HG03520 (cell line): ENCODE measurements at regions not wholly inside any gene's neighbourhood (a gene's known extent, or its start where the extent isn't known, plus 50 kb on each side); places are given as distances from the start of the nearest gene placed in this dataset.
"Not testable (repeated sequence)": the region's sequence is repeated elsewhere in the genome, so short reads cannot be mapped to it uniquely, and the experiment has no call there.

Source experiments
- ATAC-seq: cut with Tn5 transposase; IDR thresholded peaks from one replicate; pipeline ENCODE4 v1.9.1; 2021; ENCODE audit warnings: mild to moderate bottlenecking, moderate library complexity; ENCODE audit not compliant: unreplicated experiment

DNA sequence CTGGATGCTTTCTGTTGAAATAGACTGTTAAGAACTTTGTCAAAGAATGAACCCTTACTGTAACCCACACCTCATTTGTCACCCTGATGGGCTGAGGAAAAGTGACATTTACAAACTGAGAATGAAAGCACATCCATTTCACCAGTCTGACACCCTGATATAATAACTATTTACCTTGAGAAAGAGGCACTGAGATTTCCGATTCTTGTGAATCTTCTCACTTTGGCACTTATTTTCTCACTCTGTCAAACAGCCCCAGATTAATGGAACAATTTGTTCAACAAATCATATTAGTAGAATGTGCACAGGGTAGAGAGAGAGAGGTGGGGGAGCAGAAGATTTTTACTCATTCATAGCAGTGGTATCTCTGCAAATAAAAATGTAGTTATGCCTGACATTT is 606.9 kb downstream of the MCTP2 start:
- ATAC-seq: no peak

DNA sequence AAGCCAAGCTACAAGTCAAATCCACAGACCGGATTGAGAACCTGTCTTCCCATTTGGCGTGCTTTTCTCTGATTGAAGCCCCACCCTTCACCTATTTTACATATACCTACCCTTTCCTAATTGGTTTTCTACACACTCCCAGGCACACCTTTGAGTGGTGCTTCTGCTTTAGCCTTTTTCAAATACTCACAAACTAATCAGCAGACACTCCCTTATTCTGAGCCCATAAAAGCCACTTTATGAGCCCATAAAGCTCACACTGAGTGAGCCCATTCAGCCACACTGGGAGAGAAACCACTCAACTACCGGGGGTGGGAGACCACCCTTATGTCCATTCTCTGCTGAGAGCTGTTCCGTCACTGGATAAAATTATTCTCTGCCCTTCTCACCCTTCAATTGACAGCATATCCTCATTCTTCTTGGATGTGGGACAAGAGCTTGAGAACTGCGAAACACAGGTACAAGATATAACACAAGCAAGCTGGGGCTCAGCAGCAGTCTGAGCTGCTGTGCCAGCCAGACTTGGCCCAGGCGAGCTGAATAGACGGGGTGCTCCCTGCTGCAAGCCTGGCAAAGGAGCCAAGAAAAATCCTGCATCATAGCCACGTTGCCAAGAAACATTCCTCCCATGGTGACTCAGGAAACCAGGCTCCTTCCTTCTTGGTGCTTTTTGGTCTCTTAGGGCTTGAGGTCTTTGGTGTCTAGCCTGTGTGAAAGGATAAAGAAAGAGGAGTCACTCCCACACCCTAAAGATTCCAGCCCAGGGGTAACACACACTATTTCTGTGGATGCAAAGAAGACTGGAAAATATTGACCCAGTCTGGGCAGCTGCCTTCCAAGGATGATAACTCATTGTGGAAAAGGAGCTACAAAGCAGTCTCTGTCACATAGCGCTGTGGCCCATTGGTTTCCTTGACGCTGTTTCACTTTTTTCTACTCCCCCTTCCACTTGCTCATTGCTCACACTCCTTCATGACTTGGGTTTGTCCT is 609.7 kb downstream of the MCTP2 start:
- no peak for ATAC-seq

DNA sequence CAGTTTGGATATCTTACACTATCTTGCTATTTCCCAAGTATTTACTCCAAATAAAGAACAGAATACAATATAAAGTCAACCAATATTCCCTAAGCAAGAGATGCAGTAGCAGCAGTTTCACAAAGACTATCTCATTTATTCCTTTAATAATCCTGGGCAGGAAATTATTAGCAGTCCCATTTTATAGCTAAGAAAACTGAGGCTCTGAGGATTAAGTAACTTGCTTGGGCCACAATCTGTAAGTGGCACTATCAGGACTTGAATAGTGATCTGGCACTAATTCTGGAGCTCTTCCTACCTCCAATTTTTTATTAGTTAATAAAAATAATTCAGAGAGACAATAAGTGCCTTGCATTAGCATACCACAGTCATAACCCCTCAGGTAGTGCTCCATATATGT is 611.7 kb downstream of the MCTP2 start:
- ATAC-seq: no peak

DNA sequence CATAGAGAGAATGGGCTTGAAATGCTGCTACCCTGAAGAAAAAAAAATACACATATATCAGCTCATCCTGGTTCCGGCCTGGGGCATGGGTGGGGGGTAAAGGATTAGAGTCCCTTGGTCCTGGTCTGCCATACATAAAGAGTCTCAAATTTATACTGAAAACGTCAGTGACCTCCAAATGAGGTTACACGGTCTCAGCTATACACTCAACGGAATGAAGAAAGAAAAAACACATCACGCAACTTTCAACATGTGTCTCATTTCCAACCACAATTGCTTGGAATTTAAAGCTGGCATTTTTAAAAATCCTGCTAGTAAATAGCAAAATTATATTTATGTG is 612.8 kb downstream of the MCTP2 start:
- no peak for ATAC-seq

DNA sequence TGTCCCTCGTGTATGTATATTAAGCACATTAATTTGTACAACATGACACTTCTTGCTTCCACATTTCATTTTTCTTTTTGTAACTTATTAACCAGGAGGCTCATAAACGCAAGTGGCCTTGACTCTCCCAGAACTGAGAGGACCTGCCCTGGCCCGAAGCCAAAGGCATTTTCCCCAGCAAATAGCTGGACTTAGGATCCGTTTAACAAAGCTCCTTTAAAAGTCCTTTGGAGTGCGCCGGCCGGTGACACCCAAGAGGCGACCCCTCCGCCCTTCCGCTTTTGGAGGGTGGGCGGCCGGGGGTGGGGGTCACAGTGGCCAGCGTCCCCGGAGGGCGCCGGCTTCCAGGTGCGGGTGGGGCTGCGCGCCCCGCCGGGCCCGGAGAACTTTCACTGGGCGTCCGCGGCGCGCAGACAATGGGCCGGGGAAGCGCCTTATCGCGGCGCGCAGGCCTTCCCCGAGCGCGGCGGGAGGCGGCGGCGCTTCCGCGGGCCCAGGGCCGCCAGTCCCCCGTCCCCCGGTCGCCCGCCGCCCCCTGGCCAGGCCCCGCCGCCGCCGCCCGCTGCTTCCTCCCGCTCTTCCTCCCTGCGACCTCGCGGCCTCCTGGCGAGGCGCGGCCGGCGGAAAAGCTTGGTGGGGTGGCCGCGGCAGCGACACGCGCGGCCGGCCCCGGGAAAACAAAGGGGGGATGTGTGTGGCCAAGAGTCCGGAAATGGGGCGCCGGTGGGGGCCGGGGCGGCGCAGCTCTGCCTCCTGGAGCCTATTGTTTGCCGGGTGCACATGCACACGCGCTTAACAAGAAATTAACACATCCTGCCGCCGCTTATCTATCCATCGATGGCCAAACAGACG is 613.4 kb downstream of the MCTP2 start:
- no peak for ATAC-seq

DNA sequence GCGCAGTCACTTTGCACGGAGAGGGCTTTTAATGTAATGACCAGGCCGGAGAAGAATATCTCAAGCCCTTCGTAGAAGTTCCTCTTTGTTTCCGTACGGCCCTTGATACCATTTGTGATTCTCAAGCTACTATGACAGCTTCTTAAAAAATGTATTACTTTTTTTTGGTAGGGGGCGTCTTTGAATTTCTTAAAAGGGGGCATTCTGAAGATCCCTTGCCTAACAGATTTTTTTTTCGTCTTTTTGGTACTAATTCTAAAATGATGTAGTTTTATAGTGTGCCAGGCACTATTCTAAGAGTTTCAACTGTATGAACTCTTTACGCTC is 614.0 kb downstream of the MCTP2 start:
- ATAC-seq: no peak

DNA sequence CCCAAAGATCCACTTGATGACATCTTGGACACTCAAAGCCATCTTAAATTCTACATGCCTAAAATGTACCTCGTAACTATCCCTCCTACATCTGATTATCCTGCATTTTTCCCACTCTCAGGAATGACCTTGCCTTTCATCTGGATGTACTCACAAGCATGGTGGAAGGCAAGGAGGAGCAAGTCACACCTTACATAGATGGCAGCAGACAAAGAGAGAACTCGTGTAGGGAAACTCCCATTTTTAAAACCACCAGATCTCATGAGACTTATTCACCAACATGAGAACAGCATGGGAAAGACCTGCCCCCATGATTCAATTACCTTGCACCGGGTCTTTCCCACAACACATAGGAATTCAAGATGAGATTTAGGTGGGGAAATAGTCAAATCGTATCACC is 616.0 kb downstream of the MCTP2 start:
- no peak for ATAC-seq

DNA sequence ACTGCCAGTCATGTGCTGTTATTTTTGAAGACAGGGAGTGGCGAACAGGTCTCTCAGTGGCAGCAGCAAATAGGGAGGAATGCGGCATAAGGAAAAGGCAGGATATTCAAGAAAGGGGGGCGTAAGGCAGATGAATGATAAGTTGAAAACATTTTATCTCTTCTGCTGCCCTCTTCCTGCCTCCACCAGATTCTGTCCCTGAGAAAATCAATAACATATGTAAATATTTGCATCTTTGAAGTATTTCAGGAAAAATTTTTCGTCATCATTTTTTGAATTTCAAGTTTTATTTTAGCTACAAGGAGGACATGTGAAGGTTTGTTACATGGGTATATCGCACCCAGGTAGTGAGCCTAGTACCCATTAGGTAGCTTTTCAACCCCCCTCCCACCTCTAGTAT is 616.7 kb downstream of the MCTP2 start:
- ATAC-seq: no peak

DNA sequence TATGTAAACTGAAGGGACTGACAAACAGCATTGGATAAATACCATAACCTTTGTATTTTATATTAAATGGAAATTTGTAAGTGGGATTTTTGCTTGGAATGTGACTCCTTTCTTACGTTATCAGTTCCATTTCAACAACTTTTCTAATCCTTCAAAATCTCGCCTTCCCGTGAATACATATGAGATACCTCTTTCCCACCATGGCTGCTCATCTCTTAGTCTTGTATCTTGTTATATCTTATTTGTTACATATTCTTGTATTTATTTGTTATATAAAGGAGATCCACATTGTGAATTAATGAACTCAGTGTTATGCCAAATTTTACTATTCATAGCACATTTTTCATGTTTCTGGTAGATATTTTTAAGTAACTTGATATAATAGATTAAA is 623.7 kb downstream of the MCTP2 start:
- ATAC-seq: no peak

DNA sequence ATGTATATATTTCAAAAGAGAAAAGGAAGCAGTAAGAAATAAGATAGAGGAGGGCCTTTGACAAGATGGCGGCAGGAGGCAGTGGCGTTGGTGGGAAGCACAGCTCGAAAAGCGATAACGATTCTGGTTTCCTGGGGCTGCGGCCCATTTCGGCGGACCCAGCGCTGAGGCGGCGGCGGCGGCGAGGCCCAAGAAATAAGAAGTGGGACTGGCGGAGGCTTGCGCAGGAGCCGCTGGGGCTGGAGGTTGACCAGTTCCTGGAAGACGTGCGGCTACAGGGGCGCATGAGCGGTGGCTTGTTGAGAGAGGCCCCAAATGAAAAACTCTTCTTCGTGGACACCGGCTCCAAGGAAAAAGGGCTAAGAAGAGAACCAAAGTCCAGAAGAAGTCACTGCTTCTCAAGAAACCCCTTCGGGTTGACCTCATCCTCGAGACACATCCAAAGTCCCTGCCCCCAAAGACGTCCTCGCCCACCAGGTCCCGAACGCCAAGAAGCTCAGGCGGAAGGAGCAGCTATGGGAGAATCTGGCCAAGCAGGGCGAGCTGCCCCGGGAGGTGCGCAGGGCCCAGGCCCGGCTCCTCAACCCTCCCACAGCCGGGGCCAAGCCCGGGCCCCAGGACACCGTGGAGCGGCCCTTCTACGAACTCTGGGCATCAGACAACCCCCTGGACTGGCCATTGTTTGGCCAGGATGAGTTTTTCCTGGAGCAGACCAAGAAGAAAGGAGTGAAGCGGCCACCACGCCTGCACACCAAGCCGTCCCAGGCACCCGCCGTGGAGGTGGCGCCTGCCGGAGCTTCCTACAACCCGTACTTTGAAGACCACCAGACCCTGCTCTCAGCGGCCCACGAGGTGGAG is 624.3 kb downstream of the MCTP2 start:
- no peak for ATAC-seq

DNA sequence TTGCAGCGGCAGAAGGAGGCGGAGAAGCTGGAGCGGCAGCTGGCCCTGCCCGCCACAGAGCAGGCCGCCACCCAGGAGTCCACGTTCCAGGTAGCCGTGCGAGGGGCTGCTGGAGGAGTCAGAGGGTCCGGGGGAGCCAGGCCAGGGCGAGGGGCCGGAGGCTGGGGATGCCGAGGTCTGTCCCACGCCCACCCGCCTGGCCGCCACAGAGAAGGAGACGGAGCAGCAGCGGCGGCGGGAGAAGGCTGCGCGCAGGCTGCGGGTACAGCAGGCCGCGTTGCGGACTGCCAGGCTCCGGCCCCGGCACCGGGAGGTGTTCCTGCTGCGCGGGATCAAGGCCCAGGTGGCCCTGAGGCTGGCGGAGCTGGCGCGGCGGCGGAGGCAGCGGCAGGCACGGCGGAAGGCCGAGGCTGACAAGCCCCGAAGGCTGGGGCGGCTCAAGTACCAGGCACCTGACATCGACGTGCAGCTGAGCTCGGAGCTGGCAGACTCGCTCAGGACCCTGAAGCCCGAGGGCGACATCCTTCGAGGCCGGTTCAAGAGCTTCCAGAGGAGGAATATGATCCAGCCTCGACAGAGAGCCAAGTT is 625.0 kb downstream of the MCTP2 start:
- no peak for ATAC-seq

DNA sequence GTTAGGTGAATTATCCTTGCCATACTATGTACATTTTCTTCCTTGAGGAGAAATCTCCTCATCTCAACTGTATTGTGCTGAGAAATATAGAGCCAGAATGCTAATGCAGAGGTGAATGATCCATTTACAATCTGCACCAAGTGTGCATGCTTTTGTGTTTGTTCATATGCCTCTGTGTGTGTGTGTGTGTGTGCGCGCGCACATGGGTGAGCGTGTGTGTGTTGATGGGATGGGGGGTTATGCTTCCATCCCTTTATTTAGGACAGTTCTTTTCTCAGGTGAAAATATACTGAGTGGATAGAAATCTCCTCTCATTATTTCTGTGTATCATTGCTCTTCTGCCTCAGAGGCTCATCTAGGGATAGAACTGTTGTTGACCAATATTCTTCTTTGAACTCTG is 626.1 kb downstream of the MCTP2 start:
- no peak for ATAC-seq

DNA sequence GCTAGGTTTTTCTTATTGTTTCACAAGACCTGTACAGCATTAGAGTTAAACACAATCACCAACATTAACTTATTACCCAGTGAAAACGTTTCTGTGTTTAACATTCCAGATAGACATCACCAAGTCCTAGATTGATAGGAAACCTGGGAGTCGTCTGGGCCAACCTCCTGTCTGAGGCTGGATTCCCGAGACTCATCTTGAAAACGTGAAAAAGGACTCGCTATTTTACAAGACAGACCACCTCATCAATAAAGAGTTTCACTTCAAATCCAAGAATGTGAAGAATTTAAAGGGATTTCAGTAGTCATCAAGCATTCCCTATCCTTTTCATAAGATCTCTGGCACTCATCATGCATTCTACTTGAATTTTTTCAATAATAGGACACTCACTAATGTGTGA is 626.6 kb downstream of the MCTP2 start:
- no peak for ATAC-seq

DNA sequence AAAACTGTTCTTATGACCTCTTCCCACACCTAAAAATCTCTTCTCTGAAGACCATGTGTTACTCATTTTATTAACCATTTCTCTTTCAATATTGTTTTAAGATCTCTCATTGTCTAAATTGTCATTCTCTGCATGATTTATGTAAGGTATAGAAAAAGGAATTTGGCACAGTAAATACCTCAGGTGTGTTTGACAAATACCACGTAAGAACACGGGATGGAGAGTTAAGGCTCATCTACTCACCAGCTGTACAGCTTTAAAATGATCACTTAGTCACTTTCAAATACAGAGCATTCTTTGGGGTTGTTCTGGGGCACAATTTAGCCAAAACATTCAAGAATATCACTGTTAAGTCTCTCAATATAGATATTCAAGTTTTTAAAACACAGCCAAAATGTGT is 627.1 kb downstream of the MCTP2 start:
- no peak for ATAC-seq

DNA sequence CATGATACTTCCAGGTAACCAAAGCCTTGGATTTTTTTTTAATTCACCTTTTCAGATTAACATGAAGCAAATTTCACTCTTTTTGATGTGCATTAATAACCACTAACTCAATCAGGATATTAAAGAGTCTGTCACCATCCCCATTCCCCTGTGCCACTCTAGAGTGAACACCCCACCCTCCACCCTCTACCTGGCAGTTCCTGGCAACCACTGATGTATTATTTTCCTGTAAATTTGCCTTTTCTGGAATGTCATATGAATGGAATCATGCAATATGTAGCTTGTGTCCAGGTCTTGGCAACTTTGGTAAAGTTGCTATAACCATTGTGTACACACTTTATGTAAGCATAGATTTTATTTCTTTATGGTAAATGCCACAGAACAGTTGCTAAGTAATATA is 627.6 kb downstream of the MCTP2 start:
- no peak for ATAC-seq

DNA sequence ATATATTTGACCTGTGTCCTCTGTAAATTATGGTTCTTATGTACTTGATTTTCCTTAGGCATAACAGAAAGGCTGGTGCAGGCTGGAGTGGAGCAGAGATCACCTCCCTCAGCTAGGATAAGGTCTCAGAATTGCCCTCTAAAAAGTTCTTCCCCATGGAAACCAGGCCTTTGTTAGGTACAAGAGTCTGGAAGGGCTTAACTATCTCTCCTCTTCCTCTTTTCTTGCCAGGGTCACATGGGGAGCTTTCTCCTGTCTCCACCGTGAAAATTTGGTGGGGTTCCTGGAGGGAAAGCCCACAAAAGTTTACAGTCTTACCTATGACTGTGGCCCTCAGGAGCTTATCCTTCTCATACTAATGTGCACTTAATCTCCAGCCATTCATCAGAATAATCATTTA is 633.2 kb downstream of the MCTP2 start:
- ATAC-seq: no peak

DNA sequence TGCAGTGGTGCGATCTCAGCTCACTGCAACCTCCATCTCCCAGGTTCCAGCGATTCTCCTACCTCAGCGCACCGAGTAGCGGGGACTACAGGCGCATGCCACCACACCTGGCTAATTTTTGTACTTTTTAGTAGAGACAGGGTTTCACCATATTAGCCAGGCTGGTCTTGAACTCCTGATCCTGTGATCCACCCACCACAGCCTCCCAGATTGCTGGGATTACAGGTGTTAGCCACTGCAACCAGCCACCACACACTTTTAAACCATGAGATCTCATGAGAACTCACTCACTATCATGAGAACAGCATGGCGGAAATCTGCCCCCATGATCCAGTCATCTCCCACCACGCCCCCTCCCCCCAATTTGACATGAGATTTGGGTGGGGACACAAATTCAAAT is 636.9 kb downstream of the MCTP2 start:
- not testable (repeated sequence) for ATAC-seq

DNA sequence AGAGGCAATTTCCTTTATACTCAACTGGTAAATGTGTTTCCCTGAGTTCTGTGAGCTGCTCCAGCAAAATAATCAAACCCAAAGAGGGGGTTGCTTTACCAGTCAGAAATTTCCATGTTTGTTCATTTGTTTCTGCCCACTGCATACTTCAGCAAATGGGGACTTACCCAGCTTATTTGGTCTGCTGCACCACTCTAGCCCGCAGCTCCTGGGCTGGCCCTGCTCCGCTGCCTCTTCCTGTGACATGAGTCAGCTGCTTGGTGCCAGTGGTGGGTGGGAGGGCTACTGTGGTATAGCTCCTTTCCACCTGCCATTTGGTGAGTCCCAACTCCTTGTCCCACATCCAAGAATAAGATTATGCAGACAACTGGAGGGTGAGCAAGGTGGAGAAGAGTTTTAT is 644.2 kb downstream of the MCTP2 start:
- no peak for ATAC-seq

DNA sequence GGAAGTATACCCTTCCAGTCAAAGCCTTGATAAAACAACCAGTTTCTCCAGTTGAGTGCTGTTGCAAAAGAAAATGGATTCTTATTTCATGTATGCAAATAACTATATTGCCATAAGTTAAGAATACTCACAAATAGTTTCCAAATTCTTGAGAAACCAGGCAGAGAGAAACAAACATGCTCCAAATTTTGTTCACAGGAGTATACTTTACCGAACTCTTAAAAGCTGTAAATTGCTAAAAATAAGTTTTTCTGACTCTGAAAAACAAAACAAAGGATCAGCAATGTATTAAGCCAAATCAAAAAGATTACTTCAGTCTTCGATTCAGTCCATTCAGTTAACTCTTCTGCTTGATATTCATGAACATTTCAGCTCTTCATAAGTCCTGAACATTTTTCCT is 646.5 kb downstream of the MCTP2 start:
- ATAC-seq: no peak

DNA sequence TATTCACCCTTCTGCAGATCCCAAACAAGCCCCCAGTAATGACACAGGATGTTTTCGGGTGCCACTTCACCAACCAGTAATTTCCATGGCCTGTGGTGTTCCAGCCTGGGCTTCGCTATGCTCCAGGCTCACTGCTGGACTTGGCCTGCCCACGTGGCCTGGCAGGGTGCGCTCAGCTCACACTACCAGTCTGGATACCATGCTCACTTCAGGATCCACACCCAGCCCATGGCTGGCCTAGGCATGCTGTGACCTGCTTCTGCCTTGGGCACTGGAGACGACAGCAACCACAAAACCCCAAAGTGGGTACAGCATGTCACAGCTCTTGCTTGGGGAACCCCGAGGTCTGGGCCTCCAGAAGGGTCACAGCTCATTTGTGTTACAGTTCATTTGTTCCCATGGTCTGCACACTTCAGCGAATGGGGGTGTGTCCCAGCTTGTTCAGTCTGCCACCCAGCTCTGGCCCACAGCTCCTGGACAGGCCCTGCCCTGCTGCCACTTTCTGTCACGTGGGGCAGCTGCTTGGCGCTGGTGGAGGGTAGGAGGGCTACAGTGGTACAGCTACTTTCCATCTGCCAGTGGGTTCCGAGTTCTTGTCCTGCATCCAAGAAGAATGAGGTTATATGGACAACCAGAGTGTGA is 650.8 kb downstream of the MCTP2 start:
- no peak for ATAC-seq
